Iris pigment epithelial cell (primary cell): ENCODE measurements at regions not wholly inside any gene's neighbourhood (a gene's known extent, or its start where the extent isn't known, plus 50 kb on each side); places are given as distances from the start of the nearest gene placed in this dataset.
"Not testable (repeated sequence)": the region's sequence is repeated elsewhere in the genome, so short reads cannot be mapped to it uniquely, and the experiment has no call there.

Experiments used
- DNase-seq: peaks from one replicate; pipeline ENCODE4 v3.0.0-alpha.2; 2011; ENCODE audit warnings: low read depth

- DNase-seq, result peak; percentile 79
Observed at GRCh38 chr18:57881818-57882413, 78.8 kb upstream of the ATP8B1 start.

- not testable (repeated sequence) for DNase-seq
Observed at GRCh38 chr18:57879924-57880323, 76.8 kb upstream of the ATP8B1 start.

GRCh38 chr18:57869221-57869620 is 66.1 kb upstream of the ATP8B1 start:
- DNase-seq, result peak; percentile 16

GRCh38 chr18:57866355-57866754 is 63.2 kb upstream of the ATP8B1 start:
- DNase-seq, result no peak

GRCh38 chr18:57864615-57865121 is 61.6 kb upstream of the ATP8B1 start:
- DNase-seq, result no peak

- DNase-seq, result peak; percentile 27
Observed at GRCh38 chr18:57863706-57864105, 60.6 kb upstream of the ATP8B1 start.

GRCh38 chr18:57859314-57859713 is 56.2 kb upstream of the ATP8B1 start:
- peak; percentile 39 for DNase-seq

- DNase-seq, result no peak
Observed at GRCh38 chr18:57856557-57857280, 53.6 kb upstream of the ATP8B1 start.

GRCh38 chr18:57856128-57856527 is 53.0 kb upstream of the ATP8B1 start:
- no peak for DNase-seq

- DNase-seq, result no peak
Observed at GRCh38 chr18:57855551-57855950, 52.4 kb upstream of the ATP8B1 start.

- DNase-seq, result no peak
Observed at GRCh38 chr18:57854726-57855125, 51.6 kb upstream of the ATP8B1 start.

- no peak for DNase-seq
Observed at GRCh38 chr18:57853864-57854263, 50.7 kb upstream of the ATP8B1 start.

- no peak for DNase-seq
Observed at GRCh38 chr18:57853133-57853532, 50.0 kb upstream of the ATP8B1 start.
